SK-N-SH (cell line): ENCODE measurements at regions not wholly inside any gene's neighbourhood (a gene's known extent, or its start where the extent isn't known, plus 50 kb on each side); places are given as distances from the start of the nearest gene placed in this dataset.

ENCODE experiments used
- ELF1 ChIP-seq: IDR thresholded peaks from 2 replicates; pipeline ENCODE4 v1.4.0; 2012
- GABPA ChIP-seq: IDR thresholded peaks from 2 replicates; pipeline ENCODE4 v1.4.0; 2012; ENCODE audit warnings: low read depth, mild to moderate bottlenecking
- POLR2AphosphoS5 ChIP-seq: IDR thresholded peaks from 2 replicates; pipeline ENCODE4 v1.6.1; 2012; ENCODE audit warnings: low read depth, low read length
- TF ChIP-seq, protein P1 (sequence below): fragments of 200-600 bp; sonication (generic); IDR thresholded peaks from 2 replicates; pipeline ENCODE4 v1.6.1; 2017; ENCODE audit warnings: antibody characterized with exemption, mild to moderate bottlenecking, moderate library complexity
- TF ChIP-seq, protein P2 (sequence below): fragments of 150-350 bp; IDR thresholded peaks from 2 replicates; pipeline ENCODE4 v1.6.1; 2017; ENCODE audit warnings: antibody characterized with exemption, low read length, low read depth, borderline replicate concordance

GRCh38 chr4:156497486-156497885 is 474.1 kb downstream of the PDGFC start:
- TF ChIP-seq ELF1: no peak
- TF ChIP-seq, protein P1, sequence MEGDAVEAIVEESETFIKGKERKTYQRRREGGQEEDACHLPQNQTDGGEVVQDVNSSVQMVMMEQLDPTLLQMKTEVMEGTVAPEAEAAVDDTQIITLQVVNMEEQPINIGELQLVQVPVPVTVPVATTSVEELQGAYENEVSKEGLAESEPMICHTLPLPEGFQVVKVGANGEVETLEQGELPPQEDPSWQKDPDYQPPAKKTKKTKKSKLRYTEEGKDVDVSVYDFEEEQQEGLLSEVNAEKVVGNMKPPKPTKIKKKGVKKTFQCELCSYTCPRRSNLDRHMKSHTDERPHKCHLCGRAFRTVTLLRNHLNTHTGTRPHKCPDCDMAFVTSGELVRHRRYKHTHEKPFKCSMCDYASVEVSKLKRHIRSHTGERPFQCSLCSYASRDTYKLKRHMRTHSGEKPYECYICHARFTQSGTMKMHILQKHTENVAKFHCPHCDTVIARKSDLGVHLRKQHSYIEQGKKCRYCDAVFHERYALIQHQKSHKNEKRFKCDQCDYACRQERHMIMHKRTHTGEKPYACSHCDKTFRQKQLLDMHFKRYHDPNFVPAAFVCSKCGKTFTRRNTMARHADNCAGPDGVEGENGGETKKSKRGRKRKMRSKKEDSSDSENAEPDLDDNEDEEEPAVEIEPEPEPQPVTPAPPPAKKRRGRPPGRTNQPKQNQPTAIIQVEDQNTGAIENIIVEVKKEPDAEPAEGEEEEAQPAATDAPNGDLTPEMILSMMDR: no peak
- TF ChIP-seq, protein P2, sequence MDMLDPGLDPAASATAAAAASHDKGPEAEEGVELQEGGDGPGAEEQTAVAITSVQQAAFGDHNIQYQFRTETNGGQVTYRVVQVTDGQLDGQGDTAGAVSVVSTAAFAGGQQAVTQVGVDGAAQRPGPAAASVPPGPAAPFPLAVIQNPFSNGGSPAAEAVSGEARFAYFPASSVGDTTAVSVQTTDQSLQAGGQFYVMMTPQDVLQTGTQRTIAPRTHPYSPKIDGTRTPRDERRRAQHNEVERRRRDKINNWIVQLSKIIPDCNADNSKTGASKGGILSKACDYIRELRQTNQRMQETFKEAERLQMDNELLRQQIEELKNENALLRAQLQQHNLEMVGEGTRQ: no peak
- no peak for TF ChIP-seq GABPA
- no peak for TF ChIP-seq POLR2AphosphoS5
